IMR-90 (cell line): ENCODE measurements at regions not wholly inside any gene's neighbourhood (a gene's known extent, or its start where the extent isn't known, plus 50 kb on each side); places are given as distances from the start of the nearest gene placed in this dataset.

Experiments
- ATAC-seq: fragments of 200-7000 bp; cut with Tn5 transposase; 2 replicates; pipeline ENCODE4 v1.9.1; 2020; ENCODE audit warnings: low read depth, mild to moderate bottlenecking, moderate library complexity
- BruUV-seq: library from RNA; stranded (reverse); fragments of 400-500 nt; replicated peaks from 2 replicates; lab custom pipeline; 2021; lab: Mats Ljungman, UMichigan
- CTCF ChIA-PET: fragments of 300-600 bp; formaldehyde crosslinking; extraction: SDS; loops from one replicate; lab custom pipeline; 2021; ENCODE audit warnings: antibody characterized with exemption; lab: Yijun Ruan, JAX
- POLR2A ChIA-PET: fragments of 300-600 bp; sonication (Branson Sonifier 250); formaldehyde crosslinking; loops from one replicate; lab custom pipeline; 2022; ENCODE audit warnings: antibody characterized with exemption; ENCODE audit not compliant: unreplicated experiment; lab: Charles Lee
- DNase-seq: peaks from one replicate; pipeline ENCODE4 v3.0.0; 2013
- H2AFZ ChIP-seq: replicated peaks from 2 replicates; pipeline ENCODE3; 2013; ENCODE audit warnings: low read length, mild to moderate bottlenecking; ENCODE audit not compliant: poor library complexity
- H2AK5ac ChIP-seq: 2 replicates; pipeline ENCODE4 v1.6.1; 2013; ENCODE audit warnings: low read depth, low read length, inconsistent platforms
- H2AK9ac ChIP-seq: replicated peaks from 2 replicates; pipeline ENCODE3; 2013; ENCODE audit warnings: mild to moderate bottlenecking, low read depth, low read length, moderate library complexity; ENCODE audit not compliant: poor library complexity
- H2BK120ac ChIP-seq: 2 replicates; pipeline ENCODE4 v1.6.1; 2013; ENCODE audit warnings: low read depth, low read length, inconsistent platforms
- H2BK15ac ChIP-seq: 3 replicates; pipeline ENCODE4 v1.6.1; 2013; ENCODE audit warnings: low read depth, low read length, inconsistent platforms
- H2BK20ac ChIP-seq: 2 replicates; pipeline ENCODE4 v1.6.1; 2013; ENCODE audit warnings: low read depth, mild to moderate bottlenecking, inconsistent platforms, low read length, moderate library complexity
- H2BK5ac ChIP-seq: 2 replicates; pipeline ENCODE4 v1.6.1; 2013; ENCODE audit warnings: mild to moderate bottlenecking, low read depth, low read length, inconsistent platforms; ENCODE audit not compliant: poor library complexity, severe bottlenecking
- H3K14ac ChIP-seq: replicated peaks from 2 replicates; pipeline ENCODE4 v1.6.1; 2013; ENCODE audit warnings: low read depth, low read length, inconsistent platforms
- H3K18ac ChIP-seq: 2 replicates; pipeline ENCODE4 v1.6.1; 2013; ENCODE audit warnings: low read depth, low read length, control low read depth
- H3K23ac ChIP-seq: 2 replicates; pipeline ENCODE4 v1.6.1; 2013; ENCODE audit warnings: low read depth, low read length, inconsistent platforms
- H3K27ac ChIP-seq: 2 replicates; pipeline ENCODE4 v1.5.1; 2013; ENCODE audit warnings: mild to moderate bottlenecking, control low read depth, low read length; ENCODE audit not compliant: insufficient read depth
- H3K27me3 ChIP-seq: 2 replicates; pipeline ENCODE4 v1.6.1; 2013; ENCODE audit warnings: low read length; ENCODE audit not compliant: control insufficient read depth, insufficient read depth
- H3K36me3 ChIP-seq: 2 replicates; pipeline ENCODE4 v1.6.1; 2013; ENCODE audit warnings: low read length, mixed read lengths; ENCODE audit not compliant: control insufficient read depth, insufficient read depth
- H3K4ac ChIP-seq: 2 replicates; pipeline ENCODE4 v1.6.1; 2013; ENCODE audit warnings: low read depth, low read length, inconsistent platforms
- H3K4me1 ChIP-seq: 2 replicates; pipeline ENCODE4 v1.6.1; 2013; ENCODE audit warnings: low read length, mixed read lengths; ENCODE audit not compliant: control insufficient read depth, insufficient read depth
- H3K4me2 ChIP-seq: 2 replicates; pipeline ENCODE4 v1.6.1; 2013; ENCODE audit warnings: low read depth, mild to moderate bottlenecking, control low read depth, low read length, moderate library complexity
- H3K4me3 ChIP-seq: 2 replicates; pipeline ENCODE4 v1.5.1; 2013; ENCODE audit warnings: low read depth, mild to moderate bottlenecking, control low read depth, low read length, moderate library complexity; ENCODE audit not compliant: insufficient read depth
- H3K56ac ChIP-seq: 2 replicates; pipeline ENCODE4 v1.6.1; 2013; ENCODE audit warnings: low read length, inconsistent platforms; ENCODE audit not compliant: insufficient read depth; ENCODE audit errors: extremely low read depth
- H3K79me1 ChIP-seq, 2 experiments: 2 replicates each; pipeline ENCODE4 v1.6.1; 2013; ENCODE audit warnings: low read length in 2 of 2, inconsistent platforms in 1 of 2, low read depth in 1 of 2
- H3K9ac ChIP-seq: 2 replicates; pipeline ENCODE4 v1.6.1; 2013; ENCODE audit warnings: low read depth, low read length, control low read depth
- H3K9me1 ChIP-seq: 2 replicates; pipeline ENCODE4 v1.6.1; 2013; ENCODE audit warnings: low read length, inconsistent platforms; ENCODE audit not compliant: insufficient read depth
- H3K9me3 ChIP-seq: 2 replicates; pipeline ENCODE4 v1.6.1; 2013; ENCODE audit warnings: low read length; ENCODE audit not compliant: control insufficient read depth, insufficient read depth
- H4K20me1 ChIP-seq: 2 replicates; pipeline ENCODE4 v1.6.1; 2013; ENCODE audit warnings: low read length, inconsistent platforms; ENCODE audit not compliant: insufficient read depth
- H4K5ac ChIP-seq: 2 replicates; pipeline ENCODE4 v1.6.1; 2013; ENCODE audit warnings: mild to moderate bottlenecking, low read depth, low read length, control low read depth
- H4K8ac ChIP-seq, 2 experiments: 2 replicates each; pipeline ENCODE4 v1.6.1; 2013; ENCODE audit warnings: low read depth in 2 of 2, low read length in 2 of 2, control low read depth in 1 of 2, inconsistent platforms in 1 of 2
- H4K91ac ChIP-seq: 2 replicates; pipeline ENCODE4 v1.6.1; 2013; ENCODE audit warnings: low read depth, low read length, inconsistent platforms; ENCODE audit not compliant: insufficient read depth
- BHLHE40 ChIP-seq: fragments of 150-350 bp; IDR thresholded peaks from 2 replicates; pipeline ENCODE4 v1.6.1; 2016; ENCODE audit warnings: mild to moderate bottlenecking, low read depth, low read length
- CEBPB ChIP-seq: IDR thresholded peaks from 2 replicates; pipeline ENCODE4 v1.6.1; 2012; ENCODE audit warnings: low read depth, low read length, improper control_type of control experiment
- CHD1 ChIP-seq: IDR thresholded peaks from 2 replicates; pipeline ENCODE4 v1.6.1; 2012; ENCODE audit warnings: low read depth, low read length, improper control_type of control experiment
- ELK1 ChIP-seq: fragments of 150-350 bp; IDR thresholded peaks from 2 replicates; pipeline ENCODE4 v1.6.1; 2016; ENCODE audit warnings: low read depth, mild to moderate bottlenecking, low read length, moderate library complexity, borderline replicate concordance
- FOS ChIP-seq: fragments of 150-350 bp; IDR thresholded peaks from 2 replicates; pipeline ENCODE4 v1.6.1; 2016; ENCODE audit warnings: low read depth, low read length
- MAFK ChIP-seq: IDR thresholded peaks from 2 replicates; pipeline ENCODE4 v1.6.1; 2012; ENCODE audit warnings: low read depth, low read length, improper control_type of control experiment
- MAZ ChIP-seq: IDR thresholded peaks from 2 replicates; pipeline ENCODE4 v1.6.1; 2012; ENCODE audit warnings: low read depth, mild to moderate bottlenecking, low read length, improper control_type of control experiment, moderate library complexity, borderline replicate concordance
- MXI1 ChIP-seq: IDR thresholded peaks from 2 replicates; pipeline ENCODE4 v1.6.1; 2012; ENCODE audit warnings: low read depth, mild to moderate bottlenecking, low read length, moderate library complexity, borderline replicate concordance
- NFE2L2 ChIP-seq: fragments of 150-350 bp; IDR thresholded peaks from 2 replicates; pipeline ENCODE4 v1.6.1; 2016; ENCODE audit warnings: low read depth, mild to moderate bottlenecking, low read length
- POLR2A ChIP-seq: IDR thresholded peaks from 2 replicates; pipeline ENCODE4 v1.6.1; 2012; ENCODE audit warnings: mild to moderate bottlenecking, low read depth, low read length
- RAD21 ChIP-seq: IDR thresholded peaks from 2 replicates; pipeline ENCODE4 v1.6.1; 2012; ENCODE audit warnings: low read length, improper control_type of control experiment
- RCOR1 ChIP-seq: IDR thresholded peaks from 2 replicates; pipeline ENCODE4 v1.6.1; 2012; ENCODE audit warnings: mild to moderate bottlenecking, low read length, improper control_type of control experiment; ENCODE audit not compliant: insufficient replicate concordance
- RFX5 ChIP-seq: IDR thresholded peaks from 2 replicates; pipeline ENCODE4 v1.8.0; 2012; ENCODE audit warnings: low read depth, mild to moderate bottlenecking, low read length, moderate library complexity
- SMC3 ChIP-seq: fragments of 150-350 bp; IDR thresholded peaks from 2 replicates; pipeline ENCODE4 v1.6.1; 2016; ENCODE audit warnings: low read depth, mild to moderate bottlenecking, antibody characterized with exemption, low read length, moderate library complexity
- USF2 ChIP-seq: fragments of 150-350 bp; IDR thresholded peaks from 2 replicates; pipeline ENCODE4 v1.6.1; 2017; ENCODE audit warnings: mild to moderate bottlenecking, antibody characterized with exemption, low read length, low read depth
- WGBS, 2 experiments: methylation state at CpG; one replicate each; pipeline versions ENCODE4 v1.1.5 to v1.1.7; 2013; ENCODE audit warnings: missing lambda C conversion rate in 2 of 2; ENCODE audit not compliant: insufficient read length in 1 of 2; ENCODE audit errors: extremely low coverage in 2 of 2; 5-methylcytosine and 5-hydroxymethylcytosine counted together
- dilution Hi-C: fragments of 300-500 bp; cut with HindIII; formaldehyde crosslinking; loops from one replicate; pipeline ENCODE4 v1.14.3; 2018; ENCODE audit warnings: low sequenced_read_pairs; ENCODE audit not compliant: unreplicated experiment
- in situ Hi-C: fragments of 300-500 bp; cut with MboI; formaldehyde crosslinking; loops from 3 replicates; pipeline ENCODE4 v1.14.3; 2019; ENCODE audit warnings: low sequenced_read_pairs, inconsistent platforms, mixed read lengths
- intact Hi-C: fragments of 100-400 bp; cut with micrococcal nuclease; formaldehyde crosslinking; loops from 2 replicates; pipeline ENCODE4 v1.10.0; 2022
- TF ChIP-seq, protein P1 (sequence below): conservative IDR thresholded peaks from 2 replicates; pipeline ENCODE4 v1.5.1; 2012; ENCODE audit warnings: mild to moderate bottlenecking, low read depth, low read length, improper control_type of control experiment

DNA sequence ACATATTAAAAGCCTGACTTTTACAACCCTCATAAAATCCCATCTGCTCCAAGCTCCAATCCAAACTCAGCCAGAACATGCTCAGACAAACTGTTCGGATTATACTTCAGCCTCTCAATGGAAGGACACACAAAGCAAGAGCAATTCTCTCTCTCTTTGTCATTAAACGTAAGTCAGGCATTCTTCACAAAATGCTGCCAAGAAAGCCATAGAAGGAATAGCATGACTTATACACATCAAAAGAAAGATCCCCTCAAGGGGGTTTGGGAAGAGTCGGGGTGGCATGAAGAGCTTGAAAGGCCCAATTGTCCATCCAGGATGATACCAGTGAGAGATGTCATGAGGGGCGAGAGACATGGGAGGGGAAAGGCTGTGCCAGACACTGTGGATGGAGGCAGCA, 268.9 kb downstream of the PREX1 start:
- Histone ChIP-seq H2BK20ac (no peak overlapping the region), H4K8ac (no peak overlapping the region), H3K9me1 (no peaks in the 10 kb centered on the region), H3K4ac (no peak overlapping the region), H3K9ac (no peak overlapping the region), H3K9me3 (no peaks in the 10 kb centered on the region), H4K20me1 (no peaks in the 10 kb centered on the region), H3K4me3 (no peak overlapping the region), H2AK9ac (no peak overlapping the region), H3K79me1 (no peaks in the 10 kb centered on the region), H3K56ac (no peak overlapping the region), H3K27me3 (peaks cover 1% of the 10 kb centered on the region; the same call in 1 of the 2 replicates), H3K4me1 (no peaks in the 10 kb centered on the region), H2BK15ac (no peak overlapping the region), H3K23ac (no peak overlapping the region), H4K91ac (no peak overlapping the region), H3K36me3 (no peaks in the 10 kb centered on the region), H3K27ac (no peak overlapping the region), H3K14ac (no peak overlapping the region), H2BK5ac (no peak overlapping the region), H3K18ac (no peak overlapping the region), H2AK5ac (no peak overlapping the region), H2AFZ (no peak overlapping the region), H3K4me2 (no peak overlapping the region), H4K5ac (no peak overlapping the region), H2BK120ac (no peak overlapping the region)
- dilution Hi-C loops = no loop called here
- in situ Hi-C loops = no loop called here
- TF ChIP-seq, protein P1, sequence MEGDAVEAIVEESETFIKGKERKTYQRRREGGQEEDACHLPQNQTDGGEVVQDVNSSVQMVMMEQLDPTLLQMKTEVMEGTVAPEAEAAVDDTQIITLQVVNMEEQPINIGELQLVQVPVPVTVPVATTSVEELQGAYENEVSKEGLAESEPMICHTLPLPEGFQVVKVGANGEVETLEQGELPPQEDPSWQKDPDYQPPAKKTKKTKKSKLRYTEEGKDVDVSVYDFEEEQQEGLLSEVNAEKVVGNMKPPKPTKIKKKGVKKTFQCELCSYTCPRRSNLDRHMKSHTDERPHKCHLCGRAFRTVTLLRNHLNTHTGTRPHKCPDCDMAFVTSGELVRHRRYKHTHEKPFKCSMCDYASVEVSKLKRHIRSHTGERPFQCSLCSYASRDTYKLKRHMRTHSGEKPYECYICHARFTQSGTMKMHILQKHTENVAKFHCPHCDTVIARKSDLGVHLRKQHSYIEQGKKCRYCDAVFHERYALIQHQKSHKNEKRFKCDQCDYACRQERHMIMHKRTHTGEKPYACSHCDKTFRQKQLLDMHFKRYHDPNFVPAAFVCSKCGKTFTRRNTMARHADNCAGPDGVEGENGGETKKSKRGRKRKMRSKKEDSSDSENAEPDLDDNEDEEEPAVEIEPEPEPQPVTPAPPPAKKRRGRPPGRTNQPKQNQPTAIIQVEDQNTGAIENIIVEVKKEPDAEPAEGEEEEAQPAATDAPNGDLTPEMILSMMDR = no peak
- TF ChIP-seq POLR2A (no peak), RAD21 (no peak), NFE2L2 (no peak), MXI1 (no peak), RFX5 (no peak), MAFK (no peak), BHLHE40 (no peak), ELK1 (no peak), CEBPB (no peak), MAZ (no peak), FOS (no peak), SMC3 (no peak), RCOR1 (no peak), USF2 (no peak), CHD1 (no peak)
- ChIA-PET CTCF (no interaction called here), POLR2A (no interaction called here)
- intact Hi-C loops = no loop called here
- ATAC-seq (no peak), DNase-seq (no peak)
- 18% methylated on average over 2 of the region's 4 CpGs; no CpG with 5 or more reads in 1 of the 2 experiments for WGBS, 2 experiments
- BruUV-seq = no TSS peak
